HG02642 (cell line): ENCODE measurements at regions not wholly inside any gene's neighbourhood (a gene's known extent, or its start where the extent isn't known, plus 50 kb on each side); places are given as distances from the start of the nearest gene placed in this dataset.
"Not testable (repeated sequence)": the region's sequence is repeated elsewhere in the genome, so short reads cannot be mapped to it uniquely, and the experiment has no call there.

Experiments
- ATAC-seq: cut with Tn5 transposase; IDR thresholded peaks from one replicate; pipeline ENCODE4 v1.9.1; 2021; ENCODE audit warnings: mild to moderate bottlenecking; ENCODE audit not compliant: unreplicated experiment, poor library complexity

DNA sequence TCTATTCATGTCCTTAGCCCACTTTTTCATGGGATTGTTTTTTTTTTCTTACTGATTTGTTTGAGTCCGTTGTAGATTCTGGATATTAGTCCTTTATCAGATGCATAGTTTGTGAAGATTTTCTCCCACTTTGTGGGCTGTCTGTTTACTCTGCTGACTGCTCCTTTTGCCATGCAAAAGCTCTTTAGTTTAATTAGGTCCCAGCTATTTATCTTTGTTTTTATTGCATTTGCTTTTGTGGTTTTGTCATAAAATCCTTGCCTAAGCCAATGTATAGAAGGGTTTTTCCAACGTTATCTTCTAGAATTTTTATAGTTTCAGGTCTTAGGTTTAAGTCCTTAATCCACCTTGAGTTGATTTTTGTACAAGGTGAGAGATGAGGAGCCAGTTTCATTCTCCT lies 358.9 kb downstream of the ADAMTS20 start:
- ATAC-seq: not testable (repeated sequence)

DNA sequence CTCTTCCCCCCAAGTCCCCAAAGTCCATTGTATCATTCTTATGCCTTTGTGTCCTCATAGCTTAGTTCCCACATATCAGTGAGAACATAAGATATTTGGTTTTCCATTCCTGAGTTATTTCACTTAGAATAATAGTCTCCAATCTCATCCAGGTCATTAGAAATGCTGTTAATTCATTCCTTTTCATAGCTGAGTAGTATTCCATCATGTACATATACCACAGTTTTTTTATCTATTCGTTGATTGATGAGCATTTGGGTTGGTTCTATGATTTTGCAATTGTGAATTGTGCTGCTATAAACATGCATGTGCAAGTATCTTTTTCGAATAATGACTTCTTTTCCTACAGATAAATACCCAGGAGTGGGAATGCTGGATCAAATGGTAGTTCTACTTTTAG lies 359.6 kb downstream of the ADAMTS20 start:
- not testable (repeated sequence) for ATAC-seq

DNA sequence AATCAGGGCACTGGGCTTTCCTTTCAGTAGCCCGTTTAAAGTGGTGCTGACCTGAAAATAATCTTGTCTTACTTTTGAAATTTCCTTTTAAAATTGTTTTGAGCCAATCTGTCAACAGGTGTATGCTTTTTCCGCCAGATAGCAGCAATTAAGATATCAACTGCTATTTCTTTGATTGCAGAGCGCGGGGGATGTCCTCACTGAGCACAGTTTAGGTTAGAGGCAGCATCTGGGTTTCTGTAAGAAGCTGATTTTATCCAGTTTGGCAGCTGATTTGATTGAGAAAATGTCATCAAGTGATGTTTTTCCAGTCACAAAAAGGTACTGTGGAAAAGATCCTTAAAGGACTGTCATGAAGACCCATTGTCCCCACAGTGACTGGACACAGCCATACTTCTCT lies 371.8 kb downstream of the ADAMTS20 start:
- no peak for ATAC-seq

DNA sequence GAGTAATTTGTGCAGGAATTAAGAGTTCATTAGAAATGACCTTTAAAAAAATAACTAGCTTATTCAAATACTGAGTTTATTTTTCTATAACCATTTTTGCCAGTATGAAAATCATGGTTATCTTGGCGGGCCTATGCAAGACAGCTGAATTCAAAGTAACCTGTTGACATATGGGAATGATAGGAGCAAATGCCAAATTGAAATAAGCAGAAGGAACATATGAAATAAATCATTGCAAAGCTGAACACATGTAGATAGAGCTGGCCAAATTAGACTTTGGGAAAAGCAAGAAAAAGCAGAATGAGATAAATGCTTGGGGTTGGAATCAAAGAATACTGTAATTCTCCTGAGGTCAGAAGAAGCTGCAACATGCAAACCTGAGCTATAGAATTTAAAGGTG lies 372.5 kb downstream of the ADAMTS20 start:
- no peak for ATAC-seq

DNA sequence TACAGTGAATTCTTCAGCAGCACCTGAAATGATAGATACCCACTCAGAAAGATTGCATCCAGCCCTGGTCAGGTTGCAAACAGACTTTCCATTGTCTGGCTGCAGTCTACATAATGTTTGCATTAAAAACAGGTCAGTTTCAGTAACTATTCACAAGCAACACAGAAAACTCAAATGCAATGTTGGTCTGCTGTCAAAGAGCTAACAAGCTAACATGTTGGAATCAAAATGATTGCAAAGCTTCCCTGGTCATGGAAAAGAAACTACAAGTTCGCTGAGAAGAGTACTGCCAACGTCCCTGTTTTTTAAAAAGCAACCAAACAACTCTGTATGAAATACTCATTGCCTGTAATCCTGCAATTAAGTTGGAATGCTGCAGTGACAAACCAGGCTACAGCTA lies 374.7 kb downstream of the ADAMTS20 start:
- ATAC-seq: no peak

DNA sequence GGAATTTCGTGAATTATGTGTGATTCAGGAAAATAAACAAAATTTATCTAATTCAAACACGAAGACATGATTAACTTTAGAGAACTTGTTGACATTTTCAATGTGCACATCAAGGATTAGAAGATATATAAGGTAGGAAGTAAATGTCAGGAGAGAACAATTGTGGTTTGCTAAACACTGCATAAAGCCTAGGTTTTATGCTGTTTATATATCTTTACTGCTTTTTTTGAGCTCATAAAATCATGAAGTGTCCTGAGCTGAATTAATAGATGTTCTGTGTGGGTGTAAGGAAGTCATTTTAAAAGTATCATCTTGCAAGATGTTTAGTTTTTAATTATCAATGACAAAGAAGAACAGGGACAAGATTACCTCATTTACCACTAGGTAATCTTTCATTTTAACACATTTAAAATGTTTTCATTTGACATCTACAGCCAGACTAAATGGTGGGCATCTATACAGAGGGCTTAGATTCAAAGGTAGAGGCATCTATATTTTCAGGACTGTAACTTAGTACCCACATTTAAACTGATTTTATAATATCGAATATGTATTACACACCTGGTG lies 382.8 kb downstream of the ADAMTS20 start:
- no peak for ATAC-seq

DNA sequence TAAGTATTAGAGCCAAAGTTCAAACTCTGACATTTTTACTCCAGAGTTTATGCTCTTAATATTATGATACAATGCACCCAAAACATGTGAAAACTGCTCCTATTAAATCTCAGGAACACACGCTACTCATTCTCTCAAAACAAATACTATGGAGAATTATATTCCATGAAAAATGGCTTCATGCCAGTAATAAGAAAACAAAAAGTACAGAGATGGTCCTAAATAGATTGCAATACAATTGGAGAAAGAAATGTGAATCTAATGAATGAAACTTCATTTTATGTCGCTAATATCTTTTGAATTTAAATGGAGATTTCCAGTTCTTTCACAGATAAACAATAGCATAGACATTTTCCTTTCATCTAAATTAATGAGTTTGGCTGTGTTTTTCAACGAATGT lies 384.3 kb downstream of the ADAMTS20 start:
- ATAC-seq: no peak

DNA sequence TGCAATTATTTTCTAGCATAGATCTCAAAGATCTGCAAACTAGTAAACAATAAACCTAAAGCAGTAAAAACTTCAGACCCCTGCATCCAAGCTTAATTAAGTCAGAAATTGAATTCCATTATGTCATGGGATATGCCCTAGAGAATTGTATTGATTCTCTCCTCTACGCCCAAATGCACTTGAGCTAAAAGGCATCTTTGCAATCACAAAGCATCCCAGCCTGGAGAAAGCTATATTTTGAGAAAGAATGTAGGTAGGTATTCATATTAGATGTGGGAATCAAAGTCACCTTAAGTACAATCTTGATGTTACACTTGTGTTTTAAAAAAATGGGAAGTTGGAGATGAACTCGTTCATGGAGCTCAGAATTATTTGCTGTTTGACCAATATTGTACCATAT lies 386.7 kb downstream of the ADAMTS20 start:
- ATAC-seq: no peak

DNA sequence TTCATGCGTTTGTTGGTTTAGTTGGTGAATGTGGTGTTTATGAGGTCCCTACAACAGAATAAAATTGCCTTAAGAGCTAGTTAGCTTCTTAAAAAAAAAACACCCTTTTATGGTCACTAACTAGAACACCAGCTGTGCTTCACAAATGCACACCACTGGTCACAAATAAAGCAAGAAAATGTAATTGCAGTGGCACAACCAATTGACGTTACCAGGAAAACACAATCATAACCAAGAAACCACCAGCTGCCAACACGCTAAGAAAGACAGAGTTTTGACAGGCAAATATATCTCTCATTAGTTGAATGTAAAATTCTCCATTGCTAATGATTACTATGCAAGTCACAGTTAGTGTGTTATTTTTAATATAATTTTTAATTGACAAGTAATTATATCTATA lies 389.9 kb downstream of the ADAMTS20 start:
- no peak for ATAC-seq

DNA sequence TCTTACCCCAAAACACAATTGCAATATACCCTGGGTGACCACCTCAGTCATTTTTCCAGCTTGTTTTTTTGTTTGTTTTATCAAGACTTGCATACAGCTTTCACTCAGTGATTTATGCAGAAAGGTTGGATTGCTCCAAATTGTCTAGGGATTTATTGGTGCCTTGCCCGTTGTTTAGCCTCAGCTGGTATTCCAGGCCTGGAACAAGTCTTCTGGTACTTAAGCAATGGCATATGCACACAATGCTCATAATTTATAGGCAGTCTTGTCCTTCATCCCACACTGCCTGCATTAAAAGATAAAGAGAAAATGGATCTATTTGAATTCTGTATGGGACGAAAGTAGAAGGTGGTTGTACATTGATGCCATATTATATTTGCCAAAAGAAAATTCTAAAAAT lies 392.5 kb downstream of the ADAMTS20 start:
- ATAC-seq: no peak

DNA sequence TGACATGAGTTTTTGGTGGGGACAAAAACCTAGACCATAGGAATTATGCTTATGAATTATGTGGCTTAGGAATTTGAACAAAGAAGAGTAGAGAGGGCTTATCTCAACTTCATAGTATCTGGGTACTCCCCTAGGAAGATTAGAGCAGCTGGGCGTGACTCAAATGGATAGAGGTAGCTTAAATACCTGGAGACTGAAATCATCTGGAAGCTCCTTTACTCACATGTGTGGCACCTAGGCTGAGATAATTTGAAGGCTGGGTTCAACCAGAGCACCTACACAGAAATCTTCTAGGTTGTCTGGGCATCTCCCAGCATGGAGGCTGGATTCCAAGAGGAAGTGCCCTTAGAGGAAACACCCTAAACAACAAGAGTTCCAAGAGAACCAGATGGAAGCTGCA lies 393.9 kb downstream of the ADAMTS20 start:
- ATAC-seq: no peak

DNA sequence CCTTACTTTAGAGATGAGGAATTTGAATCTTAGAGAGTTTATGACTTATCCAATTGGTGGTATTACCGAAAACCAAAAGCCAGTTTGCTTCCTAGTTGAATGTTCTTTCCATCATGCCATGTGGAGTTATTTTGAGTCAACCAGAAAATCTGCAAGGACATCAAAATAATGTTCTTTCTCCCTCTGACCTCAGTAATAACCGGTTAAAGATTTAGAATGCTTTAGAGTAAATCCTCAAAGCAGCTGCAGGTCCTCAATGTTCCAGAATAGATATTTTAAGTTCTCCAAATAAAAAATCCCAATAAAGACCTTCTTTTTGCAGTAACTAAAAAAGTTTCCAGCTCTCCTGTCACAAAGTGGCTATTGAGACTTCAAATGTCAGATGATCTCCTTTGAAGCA lies 396.6 kb downstream of the ADAMTS20 start:
- no peak for ATAC-seq

DNA sequence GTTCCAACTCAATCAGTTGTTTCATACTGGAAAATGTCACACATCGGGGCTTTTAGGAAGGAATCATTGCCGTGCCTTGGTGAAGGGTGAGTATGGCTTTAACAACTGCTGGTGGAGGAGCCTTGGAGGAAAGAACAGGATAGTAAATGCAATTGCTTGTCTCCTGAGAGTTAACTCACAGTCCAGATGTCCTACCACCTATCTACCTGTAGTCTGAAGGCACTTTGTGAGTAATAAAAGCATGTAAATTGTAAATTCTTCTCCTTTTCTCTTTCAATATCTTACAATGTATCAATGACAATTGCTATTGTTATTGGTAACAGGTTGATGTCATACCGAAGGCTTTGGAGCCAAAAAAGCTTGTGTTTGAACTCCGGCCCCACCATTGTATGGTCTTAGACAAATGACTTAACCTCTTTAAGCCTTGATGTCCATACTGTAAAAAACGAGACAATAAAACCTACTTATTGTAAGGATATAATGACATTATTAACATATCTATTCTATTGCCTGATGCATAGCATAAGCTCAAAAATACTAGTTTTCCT lies 397.4 kb downstream of the ADAMTS20 start:
- no peak for ATAC-seq

DNA sequence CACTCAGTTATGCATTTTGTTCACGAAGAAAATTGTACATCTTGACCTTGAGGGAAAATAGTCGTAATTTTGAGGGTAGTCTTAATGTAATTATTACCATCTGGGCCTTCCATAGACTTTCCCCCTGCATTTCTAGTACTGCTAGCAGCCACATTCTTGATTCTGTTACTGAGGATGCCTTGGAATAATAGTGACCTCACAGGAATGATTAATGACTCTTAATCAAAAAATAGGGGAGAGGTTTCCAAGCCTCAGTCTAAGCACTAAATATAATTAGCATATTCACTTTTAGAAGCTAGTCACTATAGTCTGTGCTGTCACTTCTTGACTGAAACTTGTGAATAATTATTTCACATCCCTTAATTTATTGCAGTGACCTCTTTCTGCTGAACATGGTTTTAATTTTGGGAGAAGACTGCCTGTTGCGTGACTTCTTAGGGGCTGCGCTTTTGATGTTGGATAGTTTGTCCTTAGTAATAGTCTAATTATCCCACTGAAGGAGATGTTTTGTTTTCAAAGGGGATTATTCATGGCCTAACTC lies 400.5 kb downstream of the ADAMTS20 start:
- ATAC-seq: no peak

DNA sequence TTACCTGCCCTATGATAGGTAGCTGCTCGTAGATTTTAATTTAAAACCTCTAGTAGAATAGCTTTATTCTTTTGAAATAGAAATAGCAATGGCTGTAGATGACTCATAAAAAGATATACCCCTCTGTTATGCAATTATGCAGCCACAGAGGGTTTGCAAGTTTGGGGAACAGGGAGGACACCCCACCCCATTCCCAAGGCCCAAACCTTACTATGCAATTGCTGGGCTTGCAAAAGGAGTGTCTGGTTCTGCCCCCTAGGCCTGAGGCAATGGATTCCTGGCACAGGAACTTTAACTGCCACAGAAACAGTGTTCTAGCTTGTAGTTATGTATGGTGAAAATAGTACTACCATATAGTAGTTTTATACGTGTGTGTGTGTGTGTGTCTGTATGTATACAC lies 403.3 kb downstream of the ADAMTS20 start:
- ATAC-seq: no peak

DNA sequence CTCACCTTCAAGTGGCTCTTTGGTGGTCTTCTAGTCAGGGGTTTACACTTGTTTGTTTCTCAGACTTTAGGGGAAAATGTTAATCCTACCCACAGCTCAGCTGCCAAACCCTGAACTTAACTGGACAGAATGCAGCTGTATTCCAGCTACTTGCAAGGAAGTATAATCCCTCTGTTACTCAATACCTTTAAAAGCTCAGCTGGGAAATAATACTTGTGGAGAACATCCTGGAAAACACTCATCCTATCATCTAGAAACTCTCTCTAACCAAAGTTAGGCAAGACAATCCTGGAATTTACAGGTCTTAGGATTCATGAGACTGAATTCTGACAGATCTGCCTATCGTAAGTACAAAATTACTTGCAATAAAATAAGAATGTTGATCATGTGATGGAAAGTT lies 404.1 kb downstream of the ADAMTS20 start:
- ATAC-seq: no peak

DNA sequence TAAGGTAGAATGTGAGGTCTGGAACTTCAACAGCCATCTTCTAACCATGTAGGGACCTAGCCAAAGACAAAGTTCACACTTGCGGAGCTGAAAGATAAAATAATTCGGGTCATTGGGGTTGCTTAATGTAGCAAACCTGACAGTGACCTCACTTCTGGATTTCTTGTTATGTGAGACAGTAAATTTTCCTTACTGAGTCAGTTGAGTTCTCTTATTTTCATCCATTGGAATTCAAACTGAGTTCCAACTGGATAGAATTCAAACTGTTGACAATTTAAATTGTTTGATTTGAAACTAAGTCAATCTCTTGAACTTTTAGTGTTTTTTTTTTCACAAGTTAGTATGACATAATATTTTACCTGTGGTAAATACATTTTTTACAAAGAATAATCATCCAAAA lies 406.5 kb downstream of the ADAMTS20 start:
- ATAC-seq: no peak

DNA sequence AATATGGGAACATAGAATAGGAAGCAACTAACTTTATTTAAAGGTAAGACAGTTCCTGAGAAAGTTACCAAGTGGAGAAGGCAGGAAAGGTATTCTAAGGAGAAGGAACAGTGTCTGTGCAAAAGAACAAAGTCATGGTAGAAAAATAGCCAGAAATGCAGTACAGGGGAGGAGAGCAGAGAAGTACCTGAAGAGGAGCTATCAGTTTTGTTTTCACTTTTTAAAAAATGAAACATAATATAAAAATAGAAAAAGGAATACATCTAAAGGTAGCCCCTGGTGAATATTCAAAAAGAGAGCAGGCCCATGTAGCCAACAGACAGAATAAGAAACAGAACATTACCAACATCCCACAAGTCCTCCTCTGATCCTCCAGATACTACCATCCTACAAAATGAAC lies 408.7 kb downstream of the ADAMTS20 start:
- ATAC-seq: no peak

DNA sequence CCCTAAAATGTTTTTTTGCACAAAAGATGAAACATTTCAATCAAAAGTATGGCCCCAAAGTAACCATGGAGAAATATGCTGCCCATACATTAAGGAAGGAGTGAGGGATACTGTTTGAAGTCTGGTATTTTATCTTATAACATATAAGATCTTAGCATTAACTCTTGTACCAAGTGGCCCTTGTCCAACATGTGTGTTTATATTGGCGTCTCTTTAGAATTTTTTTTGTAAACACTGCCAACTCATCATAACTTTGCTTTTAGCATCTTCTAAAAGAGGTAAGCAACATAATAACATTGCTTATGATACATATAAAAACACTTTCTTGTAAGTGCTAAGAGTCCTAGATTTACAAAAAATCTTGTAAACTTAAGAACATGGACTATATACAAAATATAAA lies 419.7 kb downstream of the ADAMTS20 start:
- no peak for ATAC-seq

DNA sequence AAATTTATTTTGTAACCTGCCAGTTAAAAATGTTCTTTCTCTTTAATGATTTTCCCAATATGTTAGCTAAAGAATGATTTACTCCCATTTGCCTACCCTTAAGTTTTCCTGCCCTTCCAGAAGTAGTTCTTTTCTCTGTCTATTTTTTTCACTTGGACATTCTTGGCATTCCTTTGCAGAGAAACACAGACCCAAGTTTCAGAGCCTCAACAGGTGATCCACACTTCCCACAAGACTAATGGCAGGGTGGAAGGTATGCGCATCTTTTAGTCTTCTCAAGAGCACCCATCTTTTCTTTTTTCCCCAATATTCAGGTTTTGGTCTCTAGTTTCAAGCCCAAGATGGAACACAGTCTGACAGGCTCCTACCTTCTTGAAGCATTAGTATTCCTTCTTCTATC lies 420.7 kb downstream of the ADAMTS20 start:
- ATAC-seq: no peak

DNA sequence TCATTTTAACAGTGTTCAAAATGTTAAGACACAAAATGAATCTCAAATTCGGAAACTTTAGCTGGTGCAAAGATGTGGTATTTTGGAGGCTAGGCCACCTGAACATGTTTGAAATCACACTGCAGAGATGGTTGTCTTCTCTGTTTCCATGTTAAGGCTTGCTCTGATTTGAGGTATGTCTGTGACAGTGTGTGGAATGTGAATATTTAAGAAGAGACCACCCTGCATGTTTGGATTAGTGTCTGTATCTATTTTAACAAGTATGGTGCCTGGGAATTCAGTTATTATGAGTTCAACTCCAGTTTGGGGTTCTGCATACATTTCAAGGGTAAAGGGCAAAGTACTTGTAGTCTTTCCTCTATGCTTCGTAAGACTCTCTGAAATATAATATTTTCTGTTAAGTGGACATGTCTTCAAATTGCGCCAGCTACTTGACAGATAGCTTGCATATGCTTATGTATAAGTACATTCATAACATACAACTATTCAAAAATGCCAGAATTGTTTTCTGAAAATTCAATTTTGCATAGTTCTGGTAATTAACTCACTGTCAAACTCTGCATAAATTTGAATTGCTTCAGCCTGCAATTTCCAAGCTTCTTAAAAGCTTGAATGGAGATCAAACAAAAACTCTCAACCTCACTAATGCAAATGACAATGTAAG lies 424.0 kb downstream of the ADAMTS20 start:
- no peak for ATAC-seq
